ENCODE measurements at regions not wholly inside any gene's neighbourhood (a gene's known extent, or its start where the extent isn't known, plus 50 kb on each side); places are given as distances from the start of the nearest gene placed in this dataset.

DNA sequence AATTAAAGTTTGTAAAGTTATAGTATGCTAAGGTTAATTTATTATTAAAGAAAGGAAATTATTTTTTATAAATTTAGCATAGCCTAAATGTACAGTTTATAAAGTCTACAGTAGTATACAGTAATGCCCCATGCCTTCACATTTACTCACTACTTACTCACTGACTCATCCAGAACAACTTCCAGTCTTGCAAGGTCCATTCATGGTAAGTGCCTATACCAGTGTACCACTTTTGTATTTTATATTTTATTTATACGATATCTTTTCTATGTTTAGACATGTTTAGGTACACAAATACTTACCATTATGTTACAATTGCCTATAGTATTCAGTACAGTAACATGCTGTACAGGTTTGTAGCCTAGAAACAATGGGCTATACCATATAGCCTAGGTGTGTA, 95.1 kb upstream of the GRIN2B start:
- no peaks in the 10 kb centered on the region for H3K36me3 Mint-ChIP-seq
- no peaks in the 10 kb centered on the region for H3K4me1 Mint-ChIP-seq
- CTCF ChIA-PET = no interaction called here
- no peaks in the 10 kb centered on the region for H3K27me3 Mint-ChIP-seq (ENCODE audit: low read depth)
- H3K9me3 Mint-ChIP-seq = peaks cover 5% of the 10 kb centered on the region
- ATAC-seq (no peak), DNase-seq (ENCODE audit: low spot score) (no peak)
- H3K27ac Mint-ChIP-seq = no peak overlapping the region
- H3K4me3 Mint-ChIP-seq = no peak overlapping the region
- POLR2A ChIA-PET = no interaction called here
- TF ChIP-seq NR1H2 (CRISPR knock-in tag; IDR thresholded peaks at IDR 0.05) (no peak), ZNF416 (CRISPR knock-in tag; IDR thresholded peaks at IDR 0.05) (no peak), PREB (CRISPR knock-in tag; IDR thresholded peaks at IDR 0.05; ENCODE audit: borderline replicate concordance) (no peak), NFYB (CRISPR knock-in tag; conservative IDR thresholded peaks at IDR 0.05; ENCODE audit: low read depth) (no peak), ZNF219 (CRISPR knock-in tag; IDR thresholded peaks at IDR 0.05; ENCODE audit: borderline replicate concordance) (no peak), ZNF232 (CRISPR knock-in tag; IDR thresholded peaks at IDR 0.05) (no peak), CREB1 (CRISPR knock-in tag; IDR thresholded peaks at IDR 0.05) (no peak), ZBTB21 (CRISPR knock-in tag; IDR thresholded peaks at IDR 0.05; ENCODE audit: borderline replicate concordance) (no peak), TEAD4 (CRISPR knock-in tag; IDR thresholded peaks at IDR 0.05) (no peak), ELF4 (CRISPR knock-in tag; IDR thresholded peaks at IDR 0.05; ENCODE audit: low read depth) (no peak), ATF2 (CRISPR knock-in tag; IDR thresholded peaks at IDR 0.05; ENCODE audit: borderline replicate concordance, low read depth) (no peak), NFATC4 (CRISPR knock-in tag; IDR thresholded peaks at IDR 0.05) (no peak), TCF7 (CRISPR knock-in tag; IDR thresholded peaks at IDR 0.05; ENCODE audit: low read depth) (no peak), OVOL2 (CRISPR knock-in tag; IDR thresholded peaks at IDR 0.05; ENCODE audit: borderline replicate concordance) (no peak), MYBL2 (CRISPR knock-in tag; IDR thresholded peaks at IDR 0.05) (no peak), GABPB1 (CRISPR knock-in tag; IDR thresholded peaks at IDR 0.05) (no peak), SMAD3 (CRISPR knock-in tag; IDR thresholded peaks at IDR 0.05; ENCODE audit: borderline replicate concordance) (no peak)
- TF ChIP-seq, protein P1, sequence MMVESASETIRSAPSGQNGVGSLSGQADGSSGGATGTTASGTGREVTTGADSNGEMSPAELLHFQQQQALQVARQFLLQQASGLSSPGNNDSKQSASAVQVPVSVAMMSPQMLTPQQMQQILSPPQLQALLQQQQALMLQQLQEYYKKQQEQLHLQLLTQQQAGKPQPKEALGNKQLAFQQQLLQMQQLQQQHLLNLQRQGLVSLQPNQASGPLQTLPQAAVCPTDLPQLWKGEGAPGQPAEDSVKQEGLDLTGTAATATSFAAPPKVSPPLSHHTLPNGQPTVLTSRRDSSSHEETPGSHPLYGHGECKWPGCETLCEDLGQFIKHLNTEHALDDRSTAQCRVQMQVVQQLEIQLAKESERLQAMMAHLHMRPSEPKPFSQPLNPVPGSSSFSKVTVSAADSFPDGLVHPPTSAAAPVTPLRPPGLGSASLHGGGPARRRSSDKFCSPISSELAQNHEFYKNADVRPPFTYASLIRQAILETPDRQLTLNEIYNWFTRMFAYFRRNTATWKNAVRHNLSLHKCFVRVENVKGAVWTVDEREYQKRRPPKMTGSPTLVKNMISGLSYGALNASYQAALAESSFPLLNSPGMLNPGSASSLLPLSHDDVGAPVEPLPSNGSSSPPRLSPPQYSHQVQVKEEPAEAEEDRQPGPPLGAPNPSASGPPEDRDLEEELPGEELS (CRISPR knock-in tag; IDR thresholded peaks at IDR 0.05) = no peak
- TF ChIP-seq, protein P2, sequence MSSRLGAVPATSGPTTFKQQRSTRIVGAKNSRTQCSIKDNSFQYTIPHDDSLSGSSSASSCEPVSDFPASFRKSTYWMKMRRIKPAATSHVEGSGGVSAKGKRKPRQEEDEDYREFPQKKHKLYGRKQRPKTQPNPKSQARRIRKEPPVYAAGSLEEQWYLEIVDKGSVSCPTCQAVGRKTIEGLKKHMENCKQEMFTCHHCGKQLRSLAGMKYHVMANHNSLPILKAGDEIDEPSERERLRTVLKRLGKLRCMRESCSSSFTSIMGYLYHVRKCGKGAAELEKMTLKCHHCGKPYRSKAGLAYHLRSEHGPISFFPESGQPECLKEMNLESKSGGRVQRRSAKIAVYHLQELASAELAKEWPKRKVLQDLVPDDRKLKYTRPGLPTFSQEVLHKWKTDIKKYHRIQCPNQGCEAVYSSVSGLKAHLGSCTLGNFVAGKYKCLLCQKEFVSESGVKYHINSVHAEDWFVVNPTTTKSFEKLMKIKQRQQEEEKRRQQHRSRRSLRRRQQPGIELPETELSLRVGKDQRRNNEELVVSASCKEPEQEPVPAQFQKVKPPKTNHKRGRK (CRISPR knock-in tag; IDR thresholded peaks at IDR 0.05; ENCODE audit: borderline replicate concordance) = no peak
- TF ChIP-seq, protein P3, sequence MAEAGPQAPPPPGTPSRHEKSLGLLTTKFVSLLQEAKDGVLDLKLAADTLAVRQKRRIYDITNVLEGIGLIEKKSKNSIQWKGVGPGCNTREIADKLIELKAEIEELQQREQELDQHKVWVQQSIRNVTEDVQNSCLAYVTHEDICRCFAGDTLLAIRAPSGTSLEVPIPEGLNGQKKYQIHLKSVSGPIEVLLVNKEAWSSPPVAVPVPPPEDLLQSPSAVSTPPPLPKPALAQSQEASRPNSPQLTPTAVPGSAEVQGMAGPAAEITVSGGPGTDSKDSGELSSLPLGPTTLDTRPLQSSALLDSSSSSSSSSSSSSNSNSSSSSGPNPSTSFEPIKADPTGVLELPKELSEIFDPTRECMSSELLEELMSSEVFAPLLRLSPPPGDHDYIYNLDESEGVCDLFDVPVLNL (CRISPR knock-in tag; IDR thresholded peaks at IDR 0.05; ENCODE audit: borderline replicate concordance, low read depth) = no peak

- ChIA-PET CTCF (no interaction called here), POLR2A (no interaction called here)
- H3K36me3 Mint-ChIP-seq = no peaks in the 10 kb centered on the region
- H3K4me3 Mint-ChIP-seq = no peak overlapping the region
- DNase-seq (ENCODE audit: low spot score) (no peak), ATAC-seq (no peak)
- H3K27me3 Mint-ChIP-seq (ENCODE audit: low read depth) = no peaks in the 10 kb centered on the region
- H3K9me3 Mint-ChIP-seq = peaks cover 3% of the 10 kb centered on the region; the same call in 1 of the 2 replicates
- H3K27ac Mint-ChIP-seq = no peak overlapping the region
- H3K4me1 Mint-ChIP-seq = no peaks in the 10 kb centered on the region
- TF ChIP-seq ZNF317 (CRISPR knock-in tag; IDR thresholded peaks at IDR 0.05; ENCODE audit: borderline replicate concordance, low read depth) (no peak), TP53 (CRISPR knock-in tag; IDR thresholded peaks at IDR 0.05) (no peak), ARID4B (CRISPR knock-in tag; IDR thresholded peaks at IDR 0.05; ENCODE audit: borderline replicate concordance) (no peak), ETV6 (CRISPR knock-in tag; IDR thresholded peaks at IDR 0.05) (no peak), ATF1 (CRISPR knock-in tag; IDR thresholded peaks at IDR 0.05) (no peak)
These were observed 105.4 kb upstream of the GRIN2B start for GRCh38 chr12:14086838-14087237.
